NT2/D1 (cell line): ENCODE measurements at regions not wholly inside any gene's neighbourhood (a gene's known extent, or its start where the extent isn't known, plus 50 kb on each side); places are given as distances from the start of the nearest gene placed in this dataset.

Experiments
- SUZ12 ChIP-seq: IDR thresholded peaks from 2 replicates; pipeline ENCODE4 v1.6.1; 2011; ENCODE audit not compliant: insufficient read length, insufficient read depth; ENCODE audit errors: extremely low read depth
- ZNF274 ChIP-seq: IDR thresholded peaks from 2 replicates; pipeline ENCODE4 v1.6.1; 2011; ENCODE audit warnings: mild to moderate bottlenecking, low read depth, low read length

DNA sequence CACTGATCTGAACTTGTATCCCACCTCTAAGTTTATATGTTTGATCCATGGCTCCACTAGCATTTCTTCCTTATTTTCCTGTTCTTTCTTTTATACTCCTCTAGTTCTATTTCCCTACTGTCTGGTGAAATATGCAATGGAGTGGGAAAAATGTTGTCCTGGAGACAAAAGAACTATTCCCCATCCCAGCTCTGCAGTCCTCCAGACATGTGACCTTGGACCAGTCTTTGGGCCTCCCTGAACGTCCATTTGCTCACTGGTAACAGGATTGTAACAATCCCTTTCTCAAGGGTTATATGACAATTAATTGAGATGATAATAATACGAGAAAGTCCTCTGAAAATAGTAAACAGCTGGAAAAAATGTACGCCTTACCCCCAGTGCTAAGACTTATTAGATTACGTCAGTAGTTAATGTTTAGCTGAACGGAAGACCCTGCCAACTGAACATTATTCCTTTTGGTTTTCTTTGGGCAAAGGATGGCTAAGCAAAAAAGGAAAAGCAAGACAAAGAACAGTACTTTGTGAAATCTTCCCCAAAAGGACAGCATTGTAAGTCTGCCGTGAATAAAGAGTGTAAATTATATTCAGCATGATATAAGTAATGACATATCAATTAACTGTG is 302.3 kb upstream of the PPARGC1A start:
- TF ChIP-seq SUZ12 (no peak), ZNF274 (no peak)
